ENCODE measurements at regions not wholly inside any gene's neighbourhood (a gene's known extent, or its start where the extent isn't known, plus 50 kb on each side); places are given as distances from the start of the nearest gene placed in this dataset.

DNA sequence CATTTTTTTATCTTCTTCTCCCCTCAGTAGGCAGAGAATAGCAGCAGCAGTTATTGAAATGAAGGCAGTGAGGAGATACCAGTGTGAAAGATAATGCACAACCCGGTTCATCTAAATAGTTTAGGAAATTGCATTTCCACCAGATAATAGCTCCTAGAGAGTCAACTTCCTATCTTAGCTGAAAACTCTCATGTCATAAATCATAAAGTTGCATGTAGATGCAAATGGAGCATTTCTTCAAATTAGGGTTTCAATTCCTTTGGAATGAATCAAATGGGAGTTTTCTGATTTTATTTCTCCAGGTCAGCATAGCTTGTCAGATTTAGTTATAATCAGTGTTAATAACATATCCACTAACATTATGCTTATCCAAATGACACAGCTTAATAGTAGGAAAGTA lies 335.3 kb downstream of the CNTNAP4 start:
- H3K27me3 ChIP-seq (ENCODE audit: control insufficient read depth, insufficient read depth, low read length) = no peaks in the 10 kb centered on the region
- no peak overlapping the region for H3K4me3 ChIP-seq (ENCODE audit: low read depth, low read length)
- no peak for DNase-seq (ENCODE audit: low read depth)
- ChIA-PET POLR2A (no interaction called here), CTCF (interaction anchor here (0.6 kb wide), 1 partner anchor 8 kb away, joined by 3 read pairs; no protein-coding TSS in a partner anchor)
- TF ChIP-seq, protein P1, sequence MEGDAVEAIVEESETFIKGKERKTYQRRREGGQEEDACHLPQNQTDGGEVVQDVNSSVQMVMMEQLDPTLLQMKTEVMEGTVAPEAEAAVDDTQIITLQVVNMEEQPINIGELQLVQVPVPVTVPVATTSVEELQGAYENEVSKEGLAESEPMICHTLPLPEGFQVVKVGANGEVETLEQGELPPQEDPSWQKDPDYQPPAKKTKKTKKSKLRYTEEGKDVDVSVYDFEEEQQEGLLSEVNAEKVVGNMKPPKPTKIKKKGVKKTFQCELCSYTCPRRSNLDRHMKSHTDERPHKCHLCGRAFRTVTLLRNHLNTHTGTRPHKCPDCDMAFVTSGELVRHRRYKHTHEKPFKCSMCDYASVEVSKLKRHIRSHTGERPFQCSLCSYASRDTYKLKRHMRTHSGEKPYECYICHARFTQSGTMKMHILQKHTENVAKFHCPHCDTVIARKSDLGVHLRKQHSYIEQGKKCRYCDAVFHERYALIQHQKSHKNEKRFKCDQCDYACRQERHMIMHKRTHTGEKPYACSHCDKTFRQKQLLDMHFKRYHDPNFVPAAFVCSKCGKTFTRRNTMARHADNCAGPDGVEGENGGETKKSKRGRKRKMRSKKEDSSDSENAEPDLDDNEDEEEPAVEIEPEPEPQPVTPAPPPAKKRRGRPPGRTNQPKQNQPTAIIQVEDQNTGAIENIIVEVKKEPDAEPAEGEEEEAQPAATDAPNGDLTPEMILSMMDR (IDR thresholded peaks at IDR 0.05; ENCODE audit: insufficient read depth, low read depth, low read length) = no peak
- H3K36me3 ChIP-seq (ENCODE audit: control insufficient read depth, insufficient read depth, low read length) = no peaks in the 10 kb centered on the region

DNA sequence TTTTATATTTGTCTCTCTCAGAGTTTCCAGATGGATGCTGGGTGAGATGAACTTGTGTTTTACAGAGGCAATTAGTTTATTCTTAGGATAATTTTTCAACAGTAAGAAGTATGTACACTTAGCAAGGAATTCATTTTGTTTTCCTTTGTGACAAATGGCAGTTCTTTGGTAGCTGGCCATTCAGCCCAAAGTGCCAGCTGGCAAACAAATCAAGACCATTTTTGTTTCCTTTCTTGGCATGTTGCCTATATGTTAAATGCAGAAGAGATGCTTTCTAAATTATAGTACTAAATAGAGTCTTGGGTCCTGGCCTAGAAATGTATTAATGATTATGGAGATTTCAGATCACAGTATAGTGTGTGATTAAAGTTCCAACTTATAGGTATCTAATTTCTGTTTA lies 337.1 kb downstream of the CNTNAP4 start:
- Histone ChIP-seq H3K27me3 (ENCODE audit: control insufficient read depth, insufficient read depth, low read length) (no peaks in the 10 kb centered on the region), H3K36me3 (ENCODE audit: control insufficient read depth, insufficient read depth, low read length) (no peaks in the 10 kb centered on the region), H3K4me3 (ENCODE audit: low read depth, low read length) (no peak overlapping the region)
- ChIA-PET POLR2A (no interaction called here), CTCF (no interaction called here)
- DNase-seq (ENCODE audit: low read depth) = no peak
- TF ChIP-seq, protein P1 (IDR thresholded peaks at IDR 0.05; ENCODE audit: insufficient read depth, low read depth, low read length) = no peak

DNA sequence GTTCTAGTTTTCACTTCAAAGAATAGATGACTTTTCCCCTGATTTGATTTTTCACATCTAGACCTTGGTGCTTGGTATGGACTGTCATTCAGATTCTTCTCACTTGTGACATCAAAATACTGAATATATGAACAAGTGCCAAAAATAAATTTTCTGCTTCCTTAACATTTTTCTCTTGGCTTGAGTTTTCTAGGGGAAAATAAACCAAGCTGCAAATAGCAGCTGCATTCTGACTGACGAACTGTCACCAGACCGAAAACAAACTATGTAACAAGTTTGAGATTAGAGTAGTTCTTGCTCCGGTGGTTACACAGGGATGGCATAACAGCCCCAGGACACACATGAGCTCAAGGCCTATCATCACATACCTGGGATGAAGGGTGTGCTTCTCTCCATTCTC lies 345.7 kb downstream of the CNTNAP4 start:
- no peak for DNase-seq (ENCODE audit: low read depth)
- Histone ChIP-seq H3K36me3 (ENCODE audit: control insufficient read depth, insufficient read depth, low read length) (no peaks in the 10 kb centered on the region), H3K4me3 (ENCODE audit: low read depth, low read length) (no peak overlapping the region), H3K27me3 (ENCODE audit: control insufficient read depth, insufficient read depth, low read length) (no peaks in the 10 kb centered on the region)
- TF ChIP-seq, protein P1 (IDR thresholded peaks at IDR 0.05; ENCODE audit: insufficient read depth, low read depth, low read length) = no peak
- ChIA-PET POLR2A (no interaction called here), CTCF (no interaction called here)

DNA sequence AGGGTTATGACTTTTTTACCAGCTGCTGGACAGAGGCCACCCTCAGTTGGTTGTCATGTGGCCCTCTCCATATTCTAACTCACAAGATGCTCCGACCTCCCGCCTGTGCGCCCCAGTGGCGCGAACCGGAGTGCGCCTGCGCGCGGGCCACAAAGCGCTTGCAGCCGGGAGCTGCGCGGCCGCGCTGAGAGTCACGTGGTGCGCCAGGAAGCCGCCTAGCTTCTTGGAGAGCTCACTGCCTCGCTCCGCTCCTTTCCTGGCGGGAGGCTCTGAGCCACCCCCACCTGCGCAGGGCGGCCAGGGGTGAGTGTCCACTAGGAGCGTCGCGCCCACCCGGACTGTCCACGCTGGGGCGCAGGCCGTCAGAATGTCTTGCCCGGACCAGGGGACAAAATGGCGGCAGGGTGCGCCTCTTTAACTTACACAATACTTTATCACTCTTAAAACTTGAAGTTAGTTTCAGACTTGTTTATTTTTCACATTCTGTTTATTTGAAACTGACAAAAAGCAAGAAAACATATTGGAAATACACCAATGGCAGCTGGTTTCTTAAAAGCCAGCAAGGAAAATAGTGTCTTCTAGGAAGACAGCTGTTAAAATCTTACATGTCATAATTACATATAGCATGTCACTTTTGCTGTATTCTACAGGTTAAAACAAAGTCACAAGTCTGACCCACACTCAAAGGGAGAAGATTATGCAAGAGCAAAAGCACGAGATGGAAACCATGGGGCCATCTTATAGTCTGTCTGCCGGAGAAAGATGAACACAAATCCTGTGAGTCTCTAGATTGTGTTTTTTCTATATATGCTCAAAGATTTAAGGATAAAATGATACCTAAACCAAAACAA lies 357.9 kb downstream of the CNTNAP4 start:
- no peak for DNase-seq (ENCODE audit: low read depth)
- H3K36me3 ChIP-seq (ENCODE audit: control insufficient read depth, insufficient read depth, low read length) = no peaks in the 10 kb centered on the region
- POLR2A ChIA-PET = no interaction called here
- CTCF ChIA-PET = no interaction called here
- H3K27me3 ChIP-seq (ENCODE audit: control insufficient read depth, insufficient read depth, low read length) = no peaks in the 10 kb centered on the region
- TF ChIP-seq, protein P1 (IDR thresholded peaks at IDR 0.05; ENCODE audit: insufficient read depth, low read depth, low read length) = no peak
- no peak overlapping the region for H3K4me3 ChIP-seq (ENCODE audit: low read depth, low read length)

DNA sequence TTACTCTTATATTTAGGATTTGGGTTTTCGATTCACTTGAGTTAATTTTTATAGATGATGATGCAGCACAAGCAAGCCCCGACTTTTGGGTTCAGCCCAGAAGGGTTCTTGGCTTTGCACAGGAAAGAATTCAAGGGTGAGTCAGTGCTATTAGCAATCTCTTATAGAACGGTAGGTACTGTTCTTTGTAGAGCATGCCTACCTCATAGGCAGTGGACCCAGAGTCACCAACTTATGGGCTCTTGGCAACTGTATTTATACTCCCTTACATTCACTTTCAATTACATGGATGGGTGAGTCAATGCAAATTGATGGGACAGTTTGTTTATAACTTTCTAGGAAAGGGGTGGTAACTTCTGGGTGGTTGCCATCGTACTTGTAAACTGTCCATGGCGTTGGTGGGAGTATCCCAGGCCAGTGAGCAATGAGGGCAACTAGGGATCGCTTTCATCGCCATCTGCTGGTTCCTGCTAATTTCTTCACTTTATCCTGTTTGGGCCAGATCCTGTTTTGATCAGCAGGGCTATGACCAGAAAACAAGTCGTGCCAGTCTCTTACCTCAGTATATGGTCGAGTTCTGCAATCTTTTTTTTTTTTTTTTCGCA lies 362.6 kb downstream of the CNTNAP4 start:
- POLR2A ChIA-PET = no interaction called here
- DNase-seq (ENCODE audit: low read depth) = no peak
- TF ChIP-seq, protein P1 (IDR thresholded peaks at IDR 0.05; ENCODE audit: insufficient read depth, low read depth, low read length) = no peak
- CTCF ChIA-PET = no interaction called here
- Histone ChIP-seq H3K36me3 (ENCODE audit: control insufficient read depth, insufficient read depth, low read length) (no peaks in the 10 kb centered on the region), H3K4me3 (ENCODE audit: low read depth, low read length) (no peak overlapping the region), H3K27me3 (ENCODE audit: control insufficient read depth, insufficient read depth, low read length) (no peaks in the 10 kb centered on the region)

Data from BJ (cell line).